ENCODE measurements at regions not wholly inside any gene's neighbourhood (a gene's known extent, or its start where the extent isn't known, plus 50 kb on each side); places are given as distances from the start of the nearest gene placed in this dataset.

- 33 to 62% methylated on average over 1 of the region's 1 CpG for WGBS, 2 donors
- ATAC-seq (ENCODE audit: low FRiP score in 2 of 2), result no peak
- H3K4me3 ChIP-seq, result no peak overlapping the region
Measured at GRCh38 chr4:122007016-122007415, 55.2 kb upstream of the TRPC3 start.

GRCh38 chr4:122005064-122005755 is 53.4 kb upstream of the TRPC3 start:
- H3K4me3 ChIP-seq, result no peak overlapping the region
- DNase-seq, result no peak
- H3K27ac ChIP-seq, result no peak overlapping the region
- ATAC-seq (ENCODE audit: low FRiP score in 2 of 2), result no peak
- TF ChIP-seq CTCF (IDR thresholded peaks at IDR 0.05) (no peak), EP300 (IDR thresholded peaks at IDR 0.05) (no peak), POLR2A (IDR thresholded peaks at IDR 0.05) (no peak), POLR2AphosphoS5 (IDR thresholded peaks at IDR 0.05) (no peak)
- WGBS, 2 donors, result 80 to 87% methylated on average over 8 of the region's 8 CpGs
- H3K9me3 ChIP-seq, result no peaks in the 10 kb centered on the region
- no peaks in the 10 kb centered on the region for H3K27me3 ChIP-seq
- H3K4me1 ChIP-seq, result no peaks in the 10 kb centered on the region
- no peaks in the 10 kb centered on the region for H3K36me3 ChIP-seq

More at GRCh38 chr4:122007016-122007415, 55.2 kb upstream of the TRPC3 start:
- no peaks in the 10 kb centered on the region for H3K9me3 ChIP-seq
- DNase-seq, result no peak
- H3K4me1 ChIP-seq, result no peaks in the 10 kb centered on the region
- no peak for TF ChIP-seq CTCF (IDR thresholded peaks at IDR 0.05)
- TF ChIP-seq POLR2A (IDR thresholded peaks at IDR 0.05), result no peak
- TF ChIP-seq EP300 (IDR thresholded peaks at IDR 0.05), result no peak
- TF ChIP-seq POLR2AphosphoS5 (IDR thresholded peaks at IDR 0.05), result no peak
- no peak overlapping the region for H3K27ac ChIP-seq
- H3K27me3 ChIP-seq, result no peaks in the 10 kb centered on the region
- H3K36me3 ChIP-seq, result no peaks in the 10 kb centered on the region

- no peak overlapping the region for H3K27ac ChIP-seq
- TF ChIP-seq CTCF (IDR thresholded peaks at IDR 0.05) (peak in 2 of 6 experiments; percentile 20 to 28), POLR2A (IDR thresholded peaks at IDR 0.05) (no peak)
- H3K9me3 ChIP-seq, result no peaks in the 10 kb centered on the region
- ATAC-seq (ENCODE audit: low FRiP score in 2 of 2), result no peak
- H3K4me1 ChIP-seq, result no peaks in the 10 kb centered on the region
- DNase-seq, result no peak
- no peak overlapping the region for H3K4me3 ChIP-seq
- 79 to 91% methylated on average over 7 of the region's 7 CpGs for WGBS, 2 donors
- no peaks in the 10 kb centered on the region for H3K36me3 ChIP-seq
- no peaks in the 10 kb centered on the region for H3K27me3 ChIP-seq
Measured at GRCh38 chr4:122003335-122003734, 51.5 kb upstream of the TRPC3 start.
